ENCODE measurements at regions not wholly inside any gene's neighbourhood (a gene's known extent, or its start where the extent isn't known, plus 50 kb on each side); places are given as distances from the start of the nearest gene placed in this dataset.
"Not testable (repeated sequence)": the region's sequence is repeated elsewhere in the genome, so short reads cannot be mapped to it uniquely, and the experiment has no call there.

- Mint-ChIP-seq H3K27me3 (no peaks in the 10 kb centered on the region), H3K4me3 (no peak overlapping the region), H3K4me1 (no peaks in the 10 kb centered on the region), H3K9me3 (peaks cover 25% of the 10 kb centered on the region), H3K36me3 (ENCODE audit: low read depth) (no peaks in the 10 kb centered on the region), H3K27ac (no peak overlapping the region)
- ChIA-PET POLR2A (no interaction called here), CTCF (no interaction called here)
- DNase-seq = no peak
Observed at GRCh38 chr6:48986845-48987244, 476.2 kb downstream of the MMUT start.

- Mint-ChIP-seq H3K27ac (no peak overlapping the region), H3K4me3 (no peak overlapping the region), H3K27me3 (no peaks in the 10 kb centered on the region), H3K4me1 (no peaks in the 10 kb centered on the region), H3K9me3 (peaks cover 22% of the 10 kb centered on the region), H3K36me3 (ENCODE audit: low read depth) (no peaks in the 10 kb centered on the region)
- no peak for DNase-seq
- ChIA-PET CTCF (no interaction called here), POLR2A (no interaction called here)
Observed at GRCh38 chr6:48986105-48986504, 476.9 kb downstream of the MMUT start.

- Mint-ChIP-seq H3K27me3 (no peaks in the 10 kb centered on the region), H3K4me3 (no peak overlapping the region), H3K4me1 (no peaks in the 10 kb centered on the region), H3K36me3 (ENCODE audit: low read depth) (no peaks in the 10 kb centered on the region), H3K27ac (no peak overlapping the region), H3K9me3 (peaks cover 20% of the 10 kb centered on the region)
- POLR2A ChIA-PET = no interaction called here
- no peak for DNase-seq
- CTCF ChIA-PET = no interaction called here
Observed at GRCh38 chr6:48985025-48985424, 478.0 kb downstream of the MMUT start.

- CTCF ChIA-PET; H3K4me1 Mint-ChIP-seq; H3K27me3 Mint-ChIP-seq; H3K4me3 Mint-ChIP-seq; POLR2A ChIA-PET; H3K27ac Mint-ChIP-seq; H3K36me3 Mint-ChIP-seq (ENCODE audit: low read depth); DNase-seq: not testable (repeated sequence)
- H3K9me3 Mint-ChIP-seq = peaks cover 17% of the 10 kb centered on the region
Observed at GRCh38 chr6:48983968-48984367, 479.1 kb downstream of the MMUT start.

GRCh38 chr6:48983377-48983776 is 479.7 kb downstream of the MMUT start:
- ChIA-PET POLR2A (no interaction called here), CTCF (no interaction called here)
- H3K4me3 Mint-ChIP-seq = no peak overlapping the region
- no peaks in the 10 kb centered on the region for H3K4me1 Mint-ChIP-seq
- H3K27me3 Mint-ChIP-seq = no peaks in the 10 kb centered on the region
- peaks cover 16% of the 10 kb centered on the region for H3K9me3 Mint-ChIP-seq
- H3K36me3 Mint-ChIP-seq (ENCODE audit: low read depth) = no peaks in the 10 kb centered on the region
- no peak overlapping the region for H3K27ac Mint-ChIP-seq
- no peak for DNase-seq

GRCh38 chr6:48979806-48980205 is 483.2 kb downstream of the MMUT start:
- CTCF ChIA-PET = no interaction called here
- Mint-ChIP-seq H3K4me3 (no peak overlapping the region), H3K27ac (no peak overlapping the region), H3K4me1 (no peaks in the 10 kb centered on the region), H3K9me3 (peaks cover 10% of the 10 kb centered on the region), H3K27me3 (no peaks in the 10 kb centered on the region), H3K36me3 (ENCODE audit: low read depth) (no peaks in the 10 kb centered on the region)
- DNase-seq = no peak
- POLR2A ChIA-PET = no interaction called here

GRCh38 chr6:48979085-48979484 is 484.0 kb downstream of the MMUT start:
- CTCF ChIA-PET = no interaction called here
- Mint-ChIP-seq H3K27ac (no peak overlapping the region), H3K9me3 (peaks cover 9% of the 10 kb centered on the region), H3K36me3 (ENCODE audit: low read depth) (no peaks in the 10 kb centered on the region), H3K4me3 (no peak overlapping the region), H3K4me1 (no peaks in the 10 kb centered on the region), H3K27me3 (no peaks in the 10 kb centered on the region)
- no peak for DNase-seq
- POLR2A ChIA-PET = no interaction called here

GRCh38 chr6:48978016-48978415 is 485.0 kb downstream of the MMUT start:
- H3K36me3 Mint-ChIP-seq (ENCODE audit: low read depth) = no peaks in the 10 kb centered on the region
- H3K4me3 Mint-ChIP-seq = no peak overlapping the region
- H3K27ac Mint-ChIP-seq = no peak overlapping the region
- H3K4me1 Mint-ChIP-seq = no peaks in the 10 kb centered on the region
- H3K9me3 Mint-ChIP-seq = peaks cover 8% of the 10 kb centered on the region
- POLR2A ChIA-PET = no interaction called here
- no peaks in the 10 kb centered on the region for H3K27me3 Mint-ChIP-seq
- CTCF ChIA-PET = no interaction called here
- DNase-seq = no peak

GRCh38 chr6:48977573-48977972 is 485.5 kb downstream of the MMUT start:
- CTCF ChIA-PET = no interaction called here
- POLR2A ChIA-PET = no interaction called here
- no peaks in the 10 kb centered on the region for H3K27me3 Mint-ChIP-seq
- DNase-seq = no peak
- H3K36me3 Mint-ChIP-seq (ENCODE audit: low read depth) = no peaks in the 10 kb centered on the region
- H3K4me3 Mint-ChIP-seq = no peak overlapping the region
- H3K4me1 Mint-ChIP-seq = no peaks in the 10 kb centered on the region
- no peak overlapping the region for H3K27ac Mint-ChIP-seq
- H3K9me3 Mint-ChIP-seq = peaks cover 7% of the 10 kb centered on the region

- no peak overlapping the region for H3K27ac Mint-ChIP-seq
Observed at GRCh38 chr6:48973491-48973890, 489.6 kb downstream of the MMUT start.

GRCh38 chr6:48961781-48962415 is 501.2 kb downstream of the MMUT start:
- Mint-ChIP-seq H3K27ac (no peak overlapping the region), H3K36me3 (ENCODE audit: low read depth) (no peaks in the 10 kb centered on the region)
- CTCF ChIA-PET = no interaction called here

More at GRCh38 chr6:48973491-48973890, 489.6 kb downstream of the MMUT start:
- H3K4me3 Mint-ChIP-seq = no peak overlapping the region
- peaks cover 2% of the 10 kb centered on the region for H3K9me3 Mint-ChIP-seq
- no peaks in the 10 kb centered on the region for H3K4me1 Mint-ChIP-seq
- POLR2A ChIA-PET = no interaction called here
- CTCF ChIA-PET = no interaction called here
- DNase-seq = no peak
- H3K36me3 Mint-ChIP-seq (ENCODE audit: low read depth) = no peaks in the 10 kb centered on the region
- no peaks in the 10 kb centered on the region for H3K27me3 Mint-ChIP-seq

GRCh38 chr6:48959251-48960060 is 503.6 kb downstream of the MMUT start:
- Mint-ChIP-seq H3K4me1 (no peaks in the 10 kb centered on the region), H3K4me3 (no peak overlapping the region), H3K9me3 (peaks cover 8% of the 10 kb centered on the region), H3K36me3 (ENCODE audit: low read depth) (no peaks in the 10 kb centered on the region), H3K27ac (no peak overlapping the region), H3K27me3 (no peaks in the 10 kb centered on the region)
- ChIA-PET CTCF (no interaction called here), POLR2A (no interaction called here)
- no peak for DNase-seq

More at GRCh38 chr6:48961781-48962415, 501.2 kb downstream of the MMUT start:
- no peak for DNase-seq
- no peak overlapping the region for H3K4me3 Mint-ChIP-seq
- no peaks in the 10 kb centered on the region for H3K4me1 Mint-ChIP-seq
- peaks cover 8% of the 10 kb centered on the region for H3K9me3 Mint-ChIP-seq
- POLR2A ChIA-PET = no interaction called here
- H3K27me3 Mint-ChIP-seq = no peaks in the 10 kb centered on the region

- H3K9me3 Mint-ChIP-seq = peaks cover 12% of the 10 kb centered on the region
- H3K36me3 Mint-ChIP-seq (ENCODE audit: low read depth) = no peaks in the 10 kb centered on the region
- no peak for DNase-seq
- H3K4me1 Mint-ChIP-seq = no peaks in the 10 kb centered on the region
- H3K27ac Mint-ChIP-seq = no peak overlapping the region
- H3K27me3 Mint-ChIP-seq = no peaks in the 10 kb centered on the region
- ChIA-PET CTCF (no interaction called here), POLR2A (no interaction called here)
- H3K4me3 Mint-ChIP-seq = no peak overlapping the region
Observed at GRCh38 chr6:48957781-48958180, 505.3 kb downstream of the MMUT start.

- Mint-ChIP-seq H3K4me3 (no peak overlapping the region), H3K27me3 (no peaks in the 10 kb centered on the region), H3K27ac (no peak overlapping the region), H3K36me3 (ENCODE audit: low read depth) (no peaks in the 10 kb centered on the region), H3K9me3 (peaks cover 9% of the 10 kb centered on the region), H3K4me1 (no peaks in the 10 kb centered on the region)
- ChIA-PET POLR2A (no interaction called here), CTCF (no interaction called here)
- no peak for DNase-seq
Observed at GRCh38 chr6:48951917-48952316, 511.1 kb downstream of the MMUT start.

Measured in activated CD4-positive, alpha-beta memory T cell treated with anti-CD3 and anti-CD28 coated beads, Interleukin-2, amount 10 ng/mL, durations not matched to agents 7 days and 5 days (primary cell).